ENCODE measurements at regions not wholly inside any gene's neighbourhood (a gene's known extent, or its start where the extent isn't known, plus 50 kb on each side); places are given as distances from the start of the nearest gene placed in this dataset.

GRCh38 chr2:212683346-212684097 is 144.9 kb upstream of the ERBB4 start:
- no peak for TF ChIP-seq NFYB (IDR thresholded peaks at IDR 0.05; ENCODE audit: insufficient read depth, low read depth, low read length)
- TF ChIP-seq CTCF (IDR thresholded peaks at IDR 0.05 in 2 of 3, conservative IDR thresholded peaks at IDR 0.05 in 1 of 3; ENCODE audit: control insufficient read depth in 2 of 3, extremely low read depth in 1 of 3, insufficient read depth in 1 of 3, low read depth in 3 of 3, low read length in 3 of 3): no peak
- TF ChIP-seq LARP7 (IDR thresholded peaks at IDR 0.05): no peak
- no peak for TF ChIP-seq RBBP5 (conservative IDR thresholded peaks at IDR 0.05)
- TF ChIP-seq, protein P1, sequence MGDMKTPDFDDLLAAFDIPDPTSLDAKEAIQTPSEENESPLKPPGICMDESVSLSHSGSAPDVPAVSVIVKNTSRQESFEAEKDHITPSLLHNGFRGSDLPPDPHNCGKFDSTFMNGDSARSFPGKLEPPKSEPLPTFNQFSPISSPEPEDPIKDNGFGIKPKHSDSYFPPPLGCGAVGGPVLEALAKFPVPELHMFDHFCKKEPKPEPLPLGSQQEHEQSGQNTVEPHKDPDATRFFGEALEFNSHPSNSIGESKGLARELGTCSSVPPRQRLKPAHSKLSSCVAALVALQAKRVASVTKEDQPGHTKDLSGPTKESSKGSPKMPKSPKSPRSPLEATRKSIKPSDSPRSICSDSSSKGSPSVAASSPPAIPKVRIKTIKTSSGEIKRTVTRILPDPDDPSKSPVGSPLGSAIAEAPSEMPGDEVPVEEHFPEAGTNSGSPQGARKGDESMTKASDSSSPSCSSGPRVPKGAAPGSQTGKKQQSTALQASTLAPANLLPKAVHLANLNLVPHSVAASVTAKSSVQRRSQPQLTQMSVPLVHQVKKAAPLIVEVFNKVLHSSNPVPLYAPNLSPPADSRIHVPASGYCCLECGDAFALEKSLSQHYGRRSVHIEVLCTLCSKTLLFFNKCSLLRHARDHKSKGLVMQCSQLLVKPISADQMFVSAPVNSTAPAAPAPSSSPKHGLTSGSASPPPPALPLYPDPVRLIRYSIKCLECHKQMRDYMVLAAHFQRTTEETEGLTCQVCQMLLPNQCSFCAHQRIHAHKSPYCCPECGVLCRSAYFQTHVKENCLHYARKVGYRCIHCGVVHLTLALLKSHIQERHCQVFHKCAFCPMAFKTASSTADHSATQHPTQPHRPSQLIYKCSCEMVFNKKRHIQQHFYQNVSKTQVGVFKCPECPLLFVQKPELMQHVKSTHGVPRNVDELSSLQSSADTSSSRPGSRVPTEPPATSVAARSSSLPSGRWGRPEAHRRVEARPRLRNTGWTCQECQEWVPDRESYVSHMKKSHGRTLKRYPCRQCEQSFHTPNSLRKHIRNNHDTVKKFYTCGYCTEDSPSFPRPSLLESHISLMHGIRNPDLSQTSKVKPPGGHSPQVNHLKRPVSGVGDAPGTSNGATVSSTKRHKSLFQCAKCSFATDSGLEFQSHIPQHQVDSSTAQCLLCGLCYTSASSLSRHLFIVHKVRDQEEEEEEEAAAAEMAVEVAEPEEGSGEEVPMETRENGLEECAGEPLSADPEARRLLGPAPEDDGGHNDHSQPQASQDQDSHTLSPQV (IDR thresholded peaks at IDR 0.05): no peak
- no peak for TF ChIP-seq POLR2A (IDR thresholded peaks at IDR 0.05; ENCODE audit: low read depth, low read length)
- no peak for TF ChIP-seq EZH2 (IDR thresholded peaks at IDR 0.05; ENCODE audit: borderline replicate concordance, control insufficient read depth, low read depth, low read length)
- no peak for TF ChIP-seq RAD21 (IDR thresholded peaks at IDR 0.05; ENCODE audit: insufficient read depth, low read depth, low read length)
- no peak for TF ChIP-seq MEF2B (IDR thresholded peaks at IDR 0.05; ENCODE audit: partially characterized antibody, poor library complexity, severe bottlenecking)
- no peak for TF ChIP-seq MLLT1 (IDR thresholded peaks at IDR 0.05)
- no peak for TF ChIP-seq IKZF1 (conservative IDR thresholded peaks at IDR 0.05)
- no peak for TF ChIP-seq JUND (IDR thresholded peaks at IDR 0.05; ENCODE audit: low read depth, low read length)
- no peak for TF ChIP-seq BHLHE40 (IDR thresholded peaks at IDR 0.05; ENCODE audit: borderline replicate concordance in 1 of 2, low read depth in 2 of 2, low read length in 1 of 2)
- TF ChIP-seq TARDBP (IDR thresholded peaks at IDR 0.05; ENCODE audit: borderline replicate concordance): no peak

Data from GM12878 (cell line).